Stimulated activated CD4-positive, alpha-beta T cell treated with anti-CD3 and anti-CD28 coated beads, Interleukin-12 subunit alpha, Interleukin-12 subunit beta, amount 100 ng/mL, for 4 hours (primary cell): ENCODE measurements at regions not wholly inside any gene's neighbourhood (a gene's known extent, or its start where the extent isn't known, plus 50 kb on each side); places are given as distances from the start of the nearest gene placed in this dataset.

Source experiments
- DNase-seq: peaks from one replicate; pipeline ENCODE4 v3.0.0-alpha.2; 2020

- DNase-seq: no peak
These were observed 75.2 kb upstream of the UBAC2 start for GRCh38 chr13:99125326-99125915.

DNA sequence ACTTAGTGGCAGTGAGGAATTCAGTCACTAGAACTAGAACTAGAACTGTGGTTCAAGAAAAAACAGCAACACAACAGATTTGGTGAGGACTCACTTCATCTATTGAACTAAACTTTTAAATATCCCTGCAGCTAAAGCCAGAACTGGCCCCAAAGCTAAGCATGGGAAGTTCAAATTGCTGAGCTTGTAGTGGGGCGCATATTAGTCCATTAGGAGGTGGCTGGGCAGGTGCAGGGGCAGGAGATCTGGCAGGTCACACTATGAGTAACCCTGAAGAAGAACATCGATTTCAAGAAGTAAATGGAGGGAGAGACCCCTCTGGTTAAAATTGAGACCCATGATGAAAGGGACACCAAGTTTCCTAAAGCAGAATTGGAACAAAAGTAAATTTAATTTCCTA lies 73.8 kb upstream of the UBAC2 start:
- no peak for DNase-seq

DNA sequence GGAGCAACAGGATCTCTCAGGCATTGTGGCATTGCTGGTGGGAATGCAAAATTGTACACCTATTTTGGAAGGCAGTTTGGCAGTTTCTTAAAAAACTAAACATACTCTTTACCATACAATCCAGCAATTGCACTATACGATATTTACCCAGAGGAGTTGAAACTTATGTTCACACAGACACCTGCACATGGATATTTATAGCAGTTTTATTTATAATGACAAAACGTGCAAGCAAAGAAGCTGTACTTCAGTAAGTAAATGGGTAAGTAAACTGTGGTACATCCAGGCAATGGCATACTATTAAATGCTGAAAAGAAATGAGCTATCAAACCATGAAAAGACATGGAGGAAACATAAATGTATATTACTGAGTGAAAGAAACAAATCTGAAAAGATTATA lies 71.6 kb upstream of the UBAC2 start:
- no peak for DNase-seq

- no peak for DNase-seq
These were observed 70.7 kb upstream of the UBAC2 start for GRCh38 chr13:99129951-99130350.

DNA sequence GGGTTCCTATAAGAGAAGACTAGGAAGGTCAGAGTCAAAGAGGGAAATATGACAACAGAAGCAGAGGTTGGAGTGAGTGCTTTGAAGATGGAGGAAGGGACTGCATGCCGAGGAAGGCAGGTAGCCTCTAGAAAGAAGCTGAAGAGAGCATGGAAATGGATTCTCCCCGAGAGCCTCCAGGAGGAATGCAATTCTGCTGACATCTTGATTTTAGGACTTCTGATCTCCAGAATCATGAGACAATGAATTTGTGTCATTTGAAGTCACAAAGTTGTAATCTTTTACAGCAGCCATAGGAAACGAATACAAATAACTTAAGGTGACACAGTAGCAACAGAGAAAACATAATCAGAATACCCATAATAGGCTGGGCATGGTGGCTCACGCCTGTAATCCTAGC lies 69.2 kb upstream of the UBAC2 start:
- DNase-seq: no peak

DNA sequence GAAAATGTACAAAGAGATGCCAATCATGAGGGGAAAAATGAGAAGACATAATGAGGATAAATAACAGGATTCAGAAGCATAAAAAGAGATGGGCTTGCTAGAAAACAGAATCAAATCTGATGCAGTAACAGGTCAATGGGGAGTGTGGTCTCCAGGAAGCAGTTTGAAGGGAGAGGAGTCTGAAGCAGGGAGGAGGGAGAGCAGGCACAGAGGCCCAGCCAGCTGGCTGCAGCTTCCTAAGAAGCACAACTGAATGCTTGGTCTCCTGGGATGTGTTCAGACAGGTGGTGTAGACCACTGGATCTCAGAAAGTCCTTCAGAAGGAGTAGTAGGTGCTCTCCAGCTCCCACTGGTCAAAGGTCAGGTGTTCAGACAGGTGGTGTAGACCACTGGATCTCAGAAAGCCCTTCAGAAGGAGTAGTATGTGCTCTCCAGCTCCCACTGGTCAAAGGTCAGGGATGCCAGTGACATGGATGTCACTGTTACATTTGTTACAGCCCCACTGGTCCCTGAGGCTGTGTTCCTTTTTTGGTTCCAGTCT lies 68.3 kb upstream of the UBAC2 start:
- no peak for DNase-seq

- DNase-seq: no peak
These were observed 67.4 kb upstream of the UBAC2 start for GRCh38 chr13:99133230-99133629.

DNA sequence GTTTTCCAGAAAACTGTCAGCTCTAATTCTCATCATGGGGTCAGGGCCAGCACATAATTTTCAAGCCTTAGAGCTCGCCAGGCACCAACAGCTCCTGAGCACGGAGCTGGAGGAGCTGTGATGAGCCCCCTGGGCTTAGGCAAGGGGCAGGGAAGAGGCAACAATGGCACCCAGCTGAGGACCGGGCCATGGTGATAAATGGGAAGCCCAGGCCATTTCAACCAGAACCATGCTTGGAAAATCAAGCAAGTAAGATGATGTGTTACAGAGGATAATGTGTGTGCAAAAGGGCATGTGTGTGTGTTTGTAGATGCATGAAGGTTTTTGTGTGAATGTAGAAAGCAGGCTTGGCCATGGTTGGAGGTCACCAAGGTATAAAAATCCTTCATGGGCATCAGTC lies 66.8 kb upstream of the UBAC2 start:
- no peak for DNase-seq

DNA sequence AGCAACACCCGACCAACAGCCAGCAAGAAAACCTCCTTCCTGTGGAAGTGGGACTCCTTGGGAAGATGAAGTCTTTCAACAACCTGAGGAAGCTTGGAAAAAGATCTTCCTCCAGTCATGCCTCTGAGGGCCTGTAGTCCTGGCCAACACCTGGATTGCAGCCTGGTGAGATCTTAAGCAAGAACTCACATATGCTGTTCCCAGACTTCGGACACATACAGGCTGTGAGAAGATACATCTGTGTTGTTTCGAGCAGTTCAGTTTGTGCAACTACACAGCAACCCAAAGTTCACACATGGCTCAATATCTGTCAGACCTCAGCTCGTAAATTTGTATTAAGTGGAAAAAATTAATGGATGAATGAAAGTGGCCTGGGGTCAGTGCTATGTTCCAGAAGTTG lies 65.1 kb upstream of the UBAC2 start:
- DNase-seq: no peak

- DNase-seq: no peak
These were observed 64.2 kb upstream of the UBAC2 start for GRCh38 chr13:99136427-99136954.

GRCh38 chr13:99140831-99141230 lies 59.8 kb upstream of the UBAC2 start:
- no peak for DNase-seq

DNA sequence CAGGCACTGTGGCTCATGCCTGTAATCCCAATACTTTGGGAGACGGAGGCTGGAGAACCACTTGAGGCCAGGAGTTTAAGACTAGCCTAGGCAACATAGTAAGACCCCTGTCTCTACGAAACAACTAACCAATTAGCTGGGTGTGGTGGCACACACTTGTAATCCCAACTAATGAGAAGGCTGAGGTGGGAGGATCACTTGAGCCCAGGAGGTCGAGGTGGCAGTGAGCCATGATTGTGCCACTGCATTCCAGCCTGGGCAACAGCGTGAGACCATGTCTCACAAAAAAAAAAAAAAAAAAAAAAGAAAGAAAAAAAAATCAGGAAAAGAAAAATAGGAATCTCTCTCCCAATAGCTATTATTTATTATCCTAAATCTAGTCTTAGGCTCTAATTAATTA lies 56.8 kb upstream of the UBAC2 start:
- no peak for DNase-seq

- DNase-seq: no peak
These were observed 56.3 kb upstream of the UBAC2 start for GRCh38 chr13:99144306-99144705.

DNA sequence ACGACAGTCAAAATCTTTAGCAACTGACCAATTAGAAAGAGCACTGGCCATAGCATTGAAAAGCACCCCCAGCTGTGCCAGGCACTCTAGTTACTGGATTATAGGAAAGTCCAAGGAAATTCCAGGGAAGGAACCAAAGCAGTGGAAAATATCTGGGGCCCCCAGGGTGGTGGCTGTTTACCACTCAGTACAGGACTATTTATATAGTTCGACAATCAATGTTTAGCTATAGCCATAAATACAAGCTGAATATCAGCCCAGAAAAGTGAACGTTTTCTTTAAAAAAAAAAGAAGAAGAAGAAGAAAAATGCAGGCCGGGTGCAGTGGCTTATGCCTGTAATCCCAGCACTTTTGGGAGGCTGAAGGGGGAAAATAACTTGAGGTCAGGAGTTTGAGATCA lies 55.2 kb upstream of the UBAC2 start:
- DNase-seq: no peak

DNA sequence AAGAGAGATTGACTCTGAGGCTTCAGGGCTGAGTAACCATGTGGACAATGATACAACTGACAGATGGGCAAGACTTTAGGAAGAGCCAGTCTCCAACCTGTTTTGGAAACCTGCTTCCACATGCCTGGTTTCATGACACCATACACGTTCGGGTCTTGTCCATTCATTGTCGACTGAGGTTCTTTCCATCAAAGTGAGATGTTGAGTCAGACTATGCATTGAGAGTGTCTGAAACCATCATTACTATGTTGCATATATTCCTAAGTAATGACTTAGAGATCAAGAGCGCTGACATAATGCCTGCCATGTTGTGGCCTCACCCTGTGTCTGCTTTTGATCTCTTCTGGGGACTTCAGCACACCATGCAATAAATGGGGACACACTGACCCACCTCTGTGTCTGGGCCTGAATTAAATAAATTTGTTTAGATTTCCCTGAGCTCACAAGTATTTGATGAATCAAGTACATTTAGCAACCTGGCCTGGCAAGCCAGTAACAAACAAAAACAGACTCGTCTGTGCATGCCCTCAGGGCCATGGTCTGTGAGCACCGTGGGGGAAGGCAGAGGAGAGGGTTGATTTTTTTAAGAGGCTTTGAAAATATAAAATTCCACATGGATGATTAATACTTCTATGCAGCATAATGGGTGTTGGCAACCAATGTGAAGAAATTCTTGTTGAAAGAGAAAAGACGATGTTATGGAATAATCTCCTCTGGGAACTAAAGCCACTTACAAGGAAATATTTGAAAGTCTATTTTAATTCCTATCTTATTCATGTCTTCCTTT lies 49.9 kb upstream of the UBAC2 start:
- no peak for DNase-seq
